ENCODE measurements at regions not wholly inside any gene's neighbourhood (a gene's known extent, or its start where the extent isn't known, plus 50 kb on each side); places are given as distances from the start of the nearest gene placed in this dataset.
A peak's percentile ranks its signal among the peaks of the same experiment; 100 is the strongest.
"Not testable (repeated sequence)": the region's sequence is repeated elsewhere in the genome, so short reads cannot be mapped to it uniquely, and the experiment has no call there.

GRCh38 chr20:50448625-50449403 lies 61.4 kb upstream of the PTPN1 start:
- not testable (repeated sequence) for DNase-seq (ENCODE audit: low spot score)

- no peak for DNase-seq (ENCODE audit: low spot score)
These were observed 60.3 kb upstream of the PTPN1 start for GRCh38 chr20:50449738-50450492.

GRCh38 chr20:50450493-50450826 lies 59.7 kb upstream of the PTPN1 start:
- DNase-seq (ENCODE audit: low spot score) = no peak

- peak; percentile 31 for DNase-seq (ENCODE audit: low spot score)
These were observed 59.1 kb upstream of the PTPN1 start for GRCh38 chr20:50450881-50451752.

- DNase-seq (ENCODE audit: low spot score) = not testable (repeated sequence)
These were observed 58.3 kb upstream of the PTPN1 start for GRCh38 chr20:50451792-50452425.

- DNase-seq (ENCODE audit: low spot score) = no peak
These were observed 56.5 kb upstream of the PTPN1 start for GRCh38 chr20:50453533-50454244.

GRCh38 chr20:50455245-50455644 lies 54.9 kb upstream of the PTPN1 start:
- DNase-seq (ENCODE audit: low spot score) = not testable (repeated sequence)

- DNase-seq (ENCODE audit: low spot score) = peak; percentile 28
These were observed 54.3 kb upstream of the PTPN1 start for GRCh38 chr20:50455656-50456451.

GRCh38 chr20:50456452-50457324 lies 53.5 kb upstream of the PTPN1 start:
- no peak for DNase-seq (ENCODE audit: low spot score)

- no peak for DNase-seq (ENCODE audit: low spot score)
These were observed 50.9 kb upstream of the PTPN1 start for GRCh38 chr20:50459124-50459918.

- DNase-seq (ENCODE audit: low spot score) = no peak
These were observed 50.0 kb upstream of the PTPN1 start for GRCh38 chr20:50460115-50460607.

Data from HuH-7.5 (cell line).